SK-N-SH (cell line): ENCODE measurements at regions not wholly inside any gene's neighbourhood (a gene's known extent, or its start where the extent isn't known, plus 50 kb on each side); places are given as distances from the start of the nearest gene placed in this dataset.

Experiments used
- CTCF ChIA-PET: fragments of 300-600, 350-600 bp; formaldehyde crosslinking; extraction: SDS; loops from one replicate; lab custom pipeline; 2021; lab: Yijun Ruan, JAX
- POLR2A ChIA-PET: fragments of 350-600 bp; sonication (Branson Sonifier 250); formaldehyde crosslinking; extraction: SDS; loops from one replicate; lab custom pipeline; 2020; ENCODE audit warnings: antibody characterized with exemption, inconsistent platforms; lab: Yijun Ruan, JAX
- DNase-seq: peaks from one replicate; pipeline ENCODE4 v3.0.0; 2012
- H2AFZ ChIP-seq: fragments of 200-600 bp; sonication (generic); 2 replicates; pipeline ENCODE4 v1.8.1; 2016; ENCODE audit warnings: antibody characterized with exemption, mild to moderate bottlenecking, low read depth
- H3F3A ChIP-seq: fragments of 200-600 bp; sonication (generic); replicated peaks from 2 replicates; pipeline ENCODE3; 2016; ENCODE audit warnings: antibody characterized with exemption, mild to moderate bottlenecking; ENCODE audit not compliant: insufficient read depth
- H3K27ac ChIP-seq, 2 experiments: fragments of 200-500 bp in 1 of 2; fragments of 200-600 bp in 1 of 2; sonication (Bioruptor generic) in 1 of 2; sonication (generic), shearing (Covaris generic) in 1 of 2; 2 replicates each; pipeline versions ENCODE4 v1.5.1 to v1.6.1; 2014 to 2016; ENCODE audit warnings: low read depth in 2 of 2, inconsistent platforms in 1 of 2, low read length in 1 of 2, mild to moderate bottlenecking in 1 of 2, mixed read lengths in 1 of 2
- H3K27me3 ChIP-seq: fragments of 200-600 bp; sonication (generic), shearing (Covaris generic); 2 replicates; pipeline ENCODE4 v1.6.1; 2016; ENCODE audit warnings: mixed run types; ENCODE audit not compliant: insufficient read depth
- H3K36me3 ChIP-seq, 2 experiments: fragments of 200-500 bp in 1 of 2; fragments of 200-600 bp in 1 of 2; sonication (Bioruptor generic) in 1 of 2; sonication (generic) in 1 of 2; replicated peaks in 1 of 2; 2 replicates each; pipeline versions ENCODE3 to v1.5.1; 2014 to 2016; ENCODE audit warnings: low read length in 1 of 2, mild to moderate bottlenecking in 1 of 2; ENCODE audit not compliant: insufficient read depth in 2 of 2, control insufficient read depth in 1 of 2
- H3K4me1 ChIP-seq, 2 experiments: fragments of 200-500 bp in 1 of 2; fragments of 200-600 bp in 1 of 2; sonication (Bioruptor generic) in 1 of 2; sonication (generic), shearing (Covaris generic) in 1 of 2; 2 replicates each; pipeline versions ENCODE4 v1.5.1 to v1.6.1; 2014 to 2016; ENCODE audit warnings: low read depth in 1 of 2, low read length in 1 of 2, mixed run types in 1 of 2; ENCODE audit not compliant: insufficient read depth in 2 of 2, control insufficient read depth in 1 of 2
- H3K4me2 ChIP-seq: fragments of 200-600 bp; sonication (generic), shearing (Covaris generic); 2 replicates; pipeline ENCODE4 v1.6.1; 2017; ENCODE audit warnings: mixed run types
- H3K4me3 ChIP-seq, 2 experiments: fragments of 200-500 bp in 1 of 2; fragments of 200-600 bp in 1 of 2; sonication (Bioruptor generic) in 1 of 2; sonication (generic), shearing (Covaris generic) in 1 of 2; 2 replicates each; pipeline versions ENCODE4 v1.5.1 to v1.8.1; 2014 to 2016; ENCODE audit warnings: low read depth in 2 of 2, inconsistent platforms in 1 of 2, low read length in 1 of 2, mild to moderate bottlenecking in 1 of 2, mixed read lengths in 1 of 2, moderate library complexity in 1 of 2
- H3K79me2 ChIP-seq: fragments of 200-600 bp; sonication (generic); 2 replicates; pipeline ENCODE4 v1.8.1; 2017; ENCODE audit warnings: mild to moderate bottlenecking; ENCODE audit not compliant: insufficient read depth
- H3K9ac ChIP-seq: fragments of 200-600 bp; sonication (generic); 2 replicates; pipeline ENCODE4 v1.6.1; 2017; ENCODE audit warnings: mixed run types
- H3K9me2 ChIP-seq: fragments of 200-600 bp; sonication (generic); 2 replicates; pipeline ENCODE4 v1.6.1; 2017; ENCODE audit warnings: mixed run types
- H3K9me3 ChIP-seq: fragments of 200-600 bp; sonication (generic); 2 replicates; pipeline ENCODE4 v1.6.1; 2017; ENCODE audit warnings: mixed run types, mild to moderate bottlenecking, moderate library complexity
- H4K20me1 ChIP-seq: fragments of 200-600 bp; sonication (generic); 2 replicates; pipeline ENCODE4 v1.6.1; 2017; ENCODE audit warnings: mild to moderate bottlenecking, mixed run types; ENCODE audit not compliant: insufficient read depth
- EP300 ChIP-seq, 2 experiments: IDR thresholded peaks; 2 replicates each; pipeline versions ENCODE4 v1.4.0 to v1.6.1; 2012; ENCODE audit warnings: borderline replicate concordance in 1 of 2, low read depth in 1 of 2, low read length in 1 of 2
- FOXJ3 ChIP-seq: sonication (generic); formaldehyde crosslinking; IDR thresholded peaks from 2 replicates; pipeline ENCODE4 v1.5.1; 2020; ENCODE audit warnings: mild to moderate bottlenecking, missing genetic modification reagents
- MAX ChIP-seq: IDR thresholded peaks from 2 replicates; pipeline ENCODE4 v1.4.0; 2012; ENCODE audit warnings: low read depth
- PBX3 ChIP-seq: IDR thresholded peaks from 2 replicates; pipeline ENCODE4; 2012
- RAD21 ChIP-seq: IDR thresholded peaks from 2 replicates; pipeline ENCODE4 v1.6.1; 2012; ENCODE audit warnings: mild to moderate bottlenecking, low read length
- RCOR1 ChIP-seq: fragments of 150-350 bp; IDR thresholded peaks from 2 replicates; pipeline ENCODE4 v1.6.1; 2017; ENCODE audit warnings: antibody characterized with exemption, low read length
- RFX5 ChIP-seq: IDR thresholded peaks from 2 replicates; pipeline ENCODE4 v1.6.1; 2012; ENCODE audit warnings: mild to moderate bottlenecking, improper control_type of control experiment, low read length
- RXRA ChIP-seq: IDR thresholded peaks from 2 replicates; pipeline ENCODE4 v1.4.0; 2012; ENCODE audit warnings: low read depth, mild to moderate bottlenecking, borderline replicate concordance
- SIN3A ChIP-seq: IDR thresholded peaks from 2 replicates; pipeline ENCODE4 v1.6.1; 2012; ENCODE audit warnings: low read depth, mild to moderate bottlenecking, low read length, moderate library complexity, borderline replicate concordance
- SMC3 ChIP-seq: IDR thresholded peaks from 2 replicates; pipeline ENCODE4 v1.6.1; 2012; ENCODE audit warnings: low read depth, low read length, improper control_type of control experiment
- TCF12 ChIP-seq: IDR thresholded peaks from 2 replicates; pipeline ENCODE4 v1.4.0; 2012
- TEAD4 ChIP-seq: IDR thresholded peaks from 2 replicates; pipeline ENCODE4 v1.4.0; 2012; ENCODE audit warnings: mild to moderate bottlenecking, borderline replicate concordance; ENCODE audit not compliant: insufficient read depth
- USF2 ChIP-seq: fragments of 150-350 bp; IDR thresholded peaks from 2 replicates; pipeline ENCODE4 v1.6.1; 2017; ENCODE audit warnings: antibody characterized with exemption, low read length, low read depth, borderline replicate concordance
- YY1 ChIP-seq: IDR thresholded peaks from 2 replicates; pipeline ENCODE4 v1.4.0; 2012; ENCODE audit warnings: low read depth, mild to moderate bottlenecking
- WGBS: methylation state at CpG from one replicate; pipeline ENCODE4 v1.1.6; 2017; ENCODE audit warnings: low lambda C conversion rate; 5-methylcytosine and 5-hydroxymethylcytosine counted together
- TF ChIP-seq, protein P1 (sequence below): IDR thresholded peaks from 2 replicates; pipeline ENCODE4 v1.4.0; 2012; ENCODE audit warnings: low read depth, borderline replicate concordance
- TF ChIP-seq, protein P2 (sequence below): IDR thresholded peaks from 2 replicates; pipeline ENCODE4 v1.6.1; 2012; ENCODE audit warnings: mild to moderate bottlenecking, low read depth, low read length, moderate library complexity

DNA sequence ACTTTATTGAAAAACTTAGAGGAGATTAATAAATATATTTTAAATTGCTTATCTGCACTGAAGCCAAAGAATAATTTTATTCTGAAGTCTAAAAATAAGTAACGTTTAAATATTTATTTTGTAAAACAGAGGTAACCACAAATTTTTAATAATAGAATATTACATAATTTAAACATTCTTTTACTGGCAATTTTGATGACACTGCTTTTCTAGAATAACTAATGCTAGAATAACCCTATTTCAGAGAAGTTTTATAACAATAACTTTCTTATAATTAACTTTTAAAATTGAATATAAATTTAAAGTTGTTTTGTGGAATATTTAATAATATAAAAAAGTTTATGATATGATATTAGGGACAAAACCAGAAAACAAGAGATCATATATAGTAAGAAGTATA is 409.6 kb upstream of the KCNMB2 start:
- no peak overlapping the region for H3K27ac ChIP-seq
- CTCF ChIA-PET: interaction anchor here (0.7 kb wide), 1 partner anchor 308 kb away, joined by 4 read pairs; no protein-coding TSS in a partner anchor
- H2AFZ ChIP-seq: no peak overlapping the region
- H3K9me2 ChIP-seq: no peaks in the 10 kb centered on the region
- no peak overlapping the region for H3K9ac ChIP-seq
- no peak overlapping the region for H3K4me2 ChIP-seq
- no peaks in the 10 kb centered on the region for H4K20me1 ChIP-seq
- no peaks in the 10 kb centered on the region for H3F3A ChIP-seq
- H3K79me2 ChIP-seq: no peaks in the 10 kb centered on the region
- H3K27me3 ChIP-seq: no peaks in the 10 kb centered on the region
- no peaks in the 10 kb centered on the region for H3K9me3 ChIP-seq
- TF ChIP-seq YY1: no peak
- TF ChIP-seq SMC3: no peak
- TF ChIP-seq PBX3: no peak
- TF ChIP-seq, protein P1, sequence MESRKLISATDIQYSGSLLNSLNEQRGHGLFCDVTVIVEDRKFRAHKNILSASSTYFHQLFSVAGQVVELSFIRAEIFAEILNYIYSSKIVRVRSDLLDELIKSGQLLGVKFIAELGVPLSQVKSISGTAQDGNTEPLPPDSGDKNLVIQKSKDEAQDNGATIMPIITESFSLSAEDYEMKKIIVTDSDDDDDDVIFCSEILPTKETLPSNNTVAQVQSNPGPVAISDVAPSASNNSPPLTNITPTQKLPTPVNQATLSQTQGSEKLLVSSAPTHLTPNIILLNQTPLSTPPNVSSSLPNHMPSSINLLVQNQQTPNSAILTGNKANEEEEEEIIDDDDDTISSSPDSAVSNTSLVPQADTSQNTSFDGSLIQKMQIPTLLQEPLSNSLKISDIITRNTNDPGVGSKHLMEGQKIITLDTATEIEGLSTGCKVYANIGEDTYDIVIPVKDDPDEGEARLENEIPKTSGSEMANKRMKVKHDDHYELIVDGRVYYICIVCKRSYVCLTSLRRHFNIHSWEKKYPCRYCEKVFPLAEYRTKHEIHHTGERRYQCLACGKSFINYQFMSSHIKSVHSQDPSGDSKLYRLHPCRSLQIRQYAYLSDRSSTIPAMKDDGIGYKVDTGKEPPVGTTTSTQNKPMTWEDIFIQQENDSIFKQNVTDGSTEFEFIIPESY: no peak
- TF ChIP-seq RAD21: no peak
- TF ChIP-seq TCF12: no peak
- no peak for TF ChIP-seq TEAD4
- no peak for TF ChIP-seq RFX5
- TF ChIP-seq RCOR1: no peak
- no peak for TF ChIP-seq SIN3A
- TF ChIP-seq RXRA: no peak
- no peak for TF ChIP-seq MAX
- no peak for TF ChIP-seq FOXJ3 (CRISPR knock-in tag)
- no peak for TF ChIP-seq USF2
- no peak for TF ChIP-seq EP300 (IDR thresholded peaks at IDR 0.05; ENCODE audit: borderline replicate concordance in 1 of 2, low read depth in 1 of 2, low read length in 1 of 2)
- TF ChIP-seq, protein P2, sequence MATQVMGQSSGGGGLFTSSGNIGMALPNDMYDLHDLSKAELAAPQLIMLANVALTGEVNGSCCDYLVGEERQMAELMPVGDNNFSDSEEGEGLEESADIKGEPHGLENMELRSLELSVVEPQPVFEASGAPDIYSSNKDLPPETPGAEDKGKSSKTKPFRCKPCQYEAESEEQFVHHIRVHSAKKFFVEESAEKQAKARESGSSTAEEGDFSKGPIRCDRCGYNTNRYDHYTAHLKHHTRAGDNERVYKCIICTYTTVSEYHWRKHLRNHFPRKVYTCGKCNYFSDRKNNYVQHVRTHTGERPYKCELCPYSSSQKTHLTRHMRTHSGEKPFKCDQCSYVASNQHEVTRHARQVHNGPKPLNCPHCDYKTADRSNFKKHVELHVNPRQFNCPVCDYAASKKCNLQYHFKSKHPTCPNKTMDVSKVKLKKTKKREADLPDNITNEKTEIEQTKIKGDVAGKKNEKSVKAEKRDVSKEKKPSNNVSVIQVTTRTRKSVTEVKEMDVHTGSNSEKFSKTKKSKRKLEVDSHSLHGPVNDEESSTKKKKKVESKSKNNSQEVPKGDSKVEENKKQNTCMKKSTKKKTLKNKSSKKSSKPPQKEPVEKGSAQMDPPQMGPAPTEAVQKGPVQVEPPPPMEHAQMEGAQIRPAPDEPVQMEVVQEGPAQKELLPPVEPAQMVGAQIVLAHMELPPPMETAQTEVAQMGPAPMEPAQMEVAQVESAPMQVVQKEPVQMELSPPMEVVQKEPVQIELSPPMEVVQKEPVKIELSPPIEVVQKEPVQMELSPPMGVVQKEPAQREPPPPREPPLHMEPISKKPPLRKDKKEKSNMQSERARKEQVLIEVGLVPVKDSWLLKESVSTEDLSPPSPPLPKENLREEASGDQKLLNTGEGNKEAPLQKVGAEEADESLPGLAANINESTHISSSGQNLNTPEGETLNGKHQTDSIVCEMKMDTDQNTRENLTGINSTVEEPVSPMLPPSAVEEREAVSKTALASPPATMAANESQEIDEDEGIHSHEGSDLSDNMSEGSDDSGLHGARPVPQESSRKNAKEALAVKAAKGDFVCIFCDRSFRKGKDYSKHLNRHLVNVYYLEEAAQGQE: no peak
- TF ChIP-seq, all 33 proteins: peak for 0
- DNase-seq: no peak
- POLR2A ChIA-PET: no interaction called here
- Histone ChIP-seq H3K36me3 (no peaks in the 10 kb centered on the region), H3K4me3 (no peak overlapping the region), H3K4me1 (no peaks in the 10 kb centered on the region; a peak in 2 of 4 replicates)
- 86% methylated on average over 1 of the region's 1 CpG for WGBS
